HG03469 (cell line): ENCODE measurements at regions not wholly inside any gene's neighbourhood (a gene's known extent, or its start where the extent isn't known, plus 50 kb on each side); places are given as distances from the start of the nearest gene placed in this dataset.
"Not testable (repeated sequence)": the region's sequence is repeated elsewhere in the genome, so short reads cannot be mapped to it uniquely, and the experiment has no call there.

Experiments
- ATAC-seq: cut with Tn5 transposase; IDR thresholded peaks from one replicate; pipeline ENCODE4 v1.9.1; 2021; ENCODE audit warnings: mild to moderate bottlenecking, moderate library complexity, moderate number of reproducible peaks; ENCODE audit not compliant: unreplicated experiment

DNA sequence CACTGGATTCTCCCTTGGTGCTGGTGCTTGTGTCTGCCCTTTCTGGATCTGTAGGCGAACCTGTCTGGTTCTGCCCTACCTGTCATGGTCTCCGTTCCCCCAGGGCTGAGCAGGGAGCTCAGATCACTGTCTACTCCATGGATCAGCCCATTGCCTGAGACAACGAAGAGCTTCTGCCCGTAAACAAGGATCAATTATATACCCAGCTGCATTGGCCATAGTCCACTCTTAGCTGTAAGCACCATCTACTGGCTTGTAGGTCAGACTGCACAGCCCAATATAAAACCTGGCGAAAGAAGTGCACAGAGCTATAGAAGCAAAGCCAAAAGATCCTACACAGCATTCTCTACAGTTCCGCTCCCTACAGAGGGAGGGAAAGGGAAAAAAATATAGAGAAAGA is 181.5 kb upstream of the RPS23 start:
- ATAC-seq: no peak

DNA sequence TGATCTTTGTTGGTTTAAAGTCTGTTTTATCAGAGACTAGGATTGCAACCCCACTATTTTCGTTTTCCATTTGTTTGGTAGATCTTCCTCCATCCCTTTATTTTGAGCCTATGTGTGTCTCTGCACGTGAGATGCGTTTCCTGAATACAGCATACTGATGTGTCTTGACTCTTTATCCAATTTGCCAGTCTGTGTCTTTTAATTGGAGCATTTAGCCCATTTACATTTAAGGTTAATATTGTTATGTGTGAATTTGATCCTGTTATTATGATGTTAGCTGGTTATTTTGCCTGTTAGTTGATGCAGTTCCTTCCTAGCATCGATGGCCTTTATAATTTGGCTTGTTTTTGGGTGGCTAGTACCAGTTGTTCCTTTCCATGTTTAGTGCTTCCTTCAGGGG is 177.2 kb upstream of the RPS23 start:
- ATAC-seq: not testable (repeated sequence)

DNA sequence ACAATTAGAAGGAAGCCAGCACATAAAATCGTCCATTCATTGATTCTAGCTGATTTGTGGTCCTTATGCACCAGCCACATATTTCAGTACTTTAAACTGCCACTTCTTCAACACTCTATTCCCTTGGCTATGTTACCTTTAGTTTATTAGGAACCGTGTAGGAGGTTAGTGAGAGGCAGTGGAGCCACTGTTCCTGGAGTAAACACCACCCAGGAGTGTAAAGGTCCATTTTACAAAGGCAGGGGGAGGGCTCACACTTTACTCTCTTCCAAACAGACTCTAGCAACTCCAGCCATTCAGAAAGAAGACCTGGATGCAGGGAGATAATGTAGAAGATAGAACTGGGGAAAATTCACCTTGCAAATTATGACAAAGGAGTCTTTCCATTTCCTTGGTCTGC is 170.2 kb upstream of the RPS23 start:
- ATAC-seq: no peak

- ATAC-seq: no peak
Observed at GRCh38 chr5:82447913-82448312, 169.8 kb upstream of the RPS23 start.

DNA sequence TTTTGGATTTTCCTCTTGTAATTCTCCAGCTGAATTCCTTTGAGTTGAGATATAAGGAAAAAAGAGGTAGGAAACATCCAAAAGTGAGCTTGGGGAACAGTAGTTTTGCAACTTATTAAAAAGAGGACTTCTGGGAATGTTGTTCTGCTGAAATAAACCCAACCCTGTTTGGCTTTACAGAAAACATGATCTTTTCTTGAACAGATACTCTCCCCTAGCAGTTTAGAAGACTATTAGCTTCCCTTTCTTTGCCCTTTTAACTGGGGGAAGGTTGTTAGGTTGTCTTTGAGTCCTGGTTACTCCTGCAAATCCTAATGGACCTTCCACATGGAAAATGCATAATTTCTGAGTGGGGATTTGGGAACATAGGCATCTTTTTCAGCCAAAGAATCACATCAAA is 168.7 kb upstream of the RPS23 start:
- ATAC-seq: no peak

- no peak for ATAC-seq
Observed at GRCh38 chr5:82445726-82446335, 167.7 kb upstream of the RPS23 start.

DNA sequence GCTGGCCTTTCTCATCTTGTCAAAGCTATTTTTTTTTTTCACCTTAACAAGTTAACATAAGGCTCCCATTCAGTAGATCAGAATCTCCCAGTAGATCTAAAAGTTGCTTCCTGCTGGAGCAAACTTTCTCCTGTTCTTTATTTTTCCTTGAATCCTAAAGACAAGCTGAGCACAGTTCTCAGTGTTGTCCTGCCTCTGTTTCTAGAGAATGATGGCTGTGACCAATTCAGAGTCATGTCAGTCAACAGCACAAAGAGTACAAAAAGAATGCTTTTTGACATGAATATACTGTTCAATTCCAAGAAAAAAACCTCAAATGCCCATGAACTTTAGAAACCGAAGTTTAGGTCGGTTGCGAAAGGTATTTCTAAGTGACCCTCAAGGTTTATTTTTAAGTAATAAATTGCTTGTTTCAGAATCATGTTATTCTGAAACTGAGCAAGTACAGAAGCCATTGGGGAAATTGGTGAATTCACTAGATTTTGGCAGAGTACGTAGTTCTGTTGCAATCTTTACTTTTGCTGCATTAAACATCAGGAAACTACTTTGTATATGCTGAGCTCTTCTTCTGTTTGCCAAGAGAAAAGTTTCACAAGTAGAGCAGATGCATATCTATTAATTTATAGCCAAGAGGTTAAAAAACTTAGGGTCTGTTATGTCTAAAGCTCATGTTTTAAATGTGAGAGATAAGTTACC is 161.7 kb upstream of the RPS23 start:
- no peak for ATAC-seq

DNA sequence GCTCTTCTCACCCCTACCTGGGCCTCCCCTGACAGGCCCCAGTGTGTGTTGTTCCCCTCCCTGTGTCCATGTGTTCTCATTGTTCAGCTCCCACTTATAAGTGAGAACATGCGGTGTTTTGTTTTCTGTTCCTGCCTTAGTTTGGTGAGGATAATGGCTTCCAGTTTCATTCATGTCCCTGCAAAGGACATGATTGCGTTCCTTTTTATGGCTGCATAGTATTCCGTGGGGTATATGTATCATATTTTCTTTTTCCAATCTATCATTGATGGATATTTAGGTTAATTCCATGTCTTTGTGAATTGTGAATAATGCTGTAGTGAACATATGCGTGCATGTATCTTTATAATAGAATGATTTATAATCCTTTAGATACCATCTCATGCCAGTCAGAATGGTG is 159.4 kb upstream of the RPS23 start:
- not testable (repeated sequence) for ATAC-seq

GRCh38 chr5:82436291-82436690 is 158.1 kb upstream of the RPS23 start:
- no peak for ATAC-seq

GRCh38 chr5:82434696-82435660 is 156.8 kb upstream of the RPS23 start:
- ATAC-seq: not testable (repeated sequence)

DNA sequence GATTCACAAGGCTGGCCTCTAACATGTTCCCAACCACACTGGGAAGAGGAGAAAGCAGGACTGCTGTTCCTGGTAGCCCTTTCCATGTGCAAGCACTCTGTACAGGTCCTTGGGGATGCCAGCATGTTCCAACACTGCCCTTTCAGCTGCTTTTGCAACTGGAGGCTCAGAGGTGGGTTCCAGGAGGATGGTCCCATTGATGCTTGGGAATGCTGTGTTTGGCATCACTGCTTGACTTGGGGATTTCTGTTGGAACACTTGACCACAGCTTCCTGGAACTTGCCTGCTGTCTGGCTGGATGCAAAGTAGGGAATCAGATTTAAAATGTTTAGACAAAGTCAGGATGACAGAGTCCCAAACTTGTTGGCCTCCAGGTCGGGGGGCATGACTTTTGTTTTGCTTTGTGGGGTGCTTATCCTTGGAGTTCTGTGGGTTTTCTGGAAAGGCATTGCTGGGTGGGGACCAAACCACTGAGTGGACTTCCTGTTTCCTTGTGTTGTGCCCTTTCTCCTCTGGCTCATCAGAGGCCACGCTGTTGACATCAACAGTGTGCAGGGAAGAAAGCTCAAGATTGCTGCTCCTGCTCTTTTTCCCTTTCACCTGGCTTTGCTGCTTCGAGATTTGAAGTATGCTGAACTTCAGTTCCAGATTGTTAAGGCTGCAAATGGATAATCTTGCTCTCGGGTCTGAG is 148.5 kb upstream of the RPS23 start:
- ATAC-seq: no peak

- ATAC-seq: no peak
Observed at GRCh38 chr5:82425591-82425990, 147.4 kb upstream of the RPS23 start.

DNA sequence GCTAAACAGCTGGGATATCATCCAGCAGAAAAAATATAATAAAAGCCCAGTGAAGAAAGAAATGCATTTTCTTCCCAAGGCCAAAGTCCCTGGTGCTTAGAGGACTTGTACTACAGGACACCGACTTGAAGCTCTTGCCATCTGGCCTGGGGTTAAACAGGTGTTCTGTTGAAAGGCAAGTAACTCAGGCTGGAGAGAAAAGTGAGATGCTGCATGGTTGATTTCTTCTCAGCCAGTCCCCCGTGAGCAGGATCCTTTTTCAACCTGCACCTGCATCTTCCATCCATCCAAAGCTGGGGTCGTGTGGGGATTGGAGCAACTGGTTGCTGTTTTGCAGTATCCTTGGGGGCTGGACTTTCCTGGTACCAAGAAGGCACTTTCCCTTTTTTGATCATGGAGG is 146.1 kb upstream of the RPS23 start:
- ATAC-seq: no peak

GRCh38 chr5:82422751-82423181 is 144.6 kb upstream of the RPS23 start:
- ATAC-seq: no peak

GRCh38 chr5:82422001-82422740 is 144.0 kb upstream of the RPS23 start:
- no peak for ATAC-seq

- ATAC-seq: no peak
Observed at GRCh38 chr5:82421119-82421518, 143.0 kb upstream of the RPS23 start.

GRCh38 chr5:82420524-82420923 is 142.4 kb upstream of the RPS23 start:
- not testable (repeated sequence) for ATAC-seq

- ATAC-seq: no peak
Observed at GRCh38 chr5:82419559-82420332, 141.6 kb upstream of the RPS23 start.

DNA sequence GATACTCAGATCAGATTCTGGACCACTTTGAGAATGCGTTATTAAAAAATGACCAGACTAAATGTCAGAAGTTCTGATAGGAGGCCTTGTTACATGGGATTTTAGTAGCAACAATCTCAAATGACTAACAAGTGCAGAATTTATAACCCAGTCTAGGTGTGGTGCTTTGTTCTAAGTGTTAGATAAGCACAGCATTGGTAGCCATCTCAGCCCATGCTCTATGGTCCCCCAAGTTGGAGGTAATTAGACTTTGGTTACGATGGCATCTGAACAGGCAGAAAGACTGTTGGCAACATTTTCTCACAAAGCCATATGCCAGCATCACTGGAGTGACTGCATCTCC is 140.4 kb upstream of the RPS23 start:
- no peak for ATAC-seq
